Pons (tissue), 1 donor: ENCODE measurements at regions not wholly inside any gene's neighbourhood (a gene's known extent, or its start where the extent isn't known, plus 50 kb on each side); places are given as distances from the start of the nearest gene placed in this dataset.
"Not testable (repeated sequence)": the region's sequence is repeated elsewhere in the genome, so short reads cannot be mapped to it uniquely, and the experiment has no call there.

Experiments used
- DNase-seq: peaks from one replicate; pipeline ENCODE4 v3.0.0-alpha.2; 2016; ENCODE audit warnings: low spot score

- not testable (repeated sequence) for DNase-seq
Measured at GRCh38 chr2:89960570-89960969, 1269.1 kb downstream of the RPIA start.

- not testable (repeated sequence) for DNase-seq
Measured at GRCh38 chr2:89968567-89968966, 1277.1 kb downstream of the RPIA start.

- not testable (repeated sequence) for DNase-seq
Measured at GRCh38 chr2:89969190-89969589, 1277.7 kb downstream of the RPIA start.

GRCh38 chr2:89973849-89974248 is 1282.4 kb downstream of the RPIA start:
- DNase-seq, result not testable (repeated sequence)

GRCh38 chr2:89979826-89980537 is 1288.5 kb downstream of the RPIA start:
- DNase-seq, result not testable (repeated sequence)

- DNase-seq, result not testable (repeated sequence)
Measured at GRCh38 chr2:89982246-89982645, 1290.8 kb downstream of the RPIA start.

- not testable (repeated sequence) for DNase-seq
Measured at GRCh38 chr2:89985650-89986049, 1294.2 kb downstream of the RPIA start.

GRCh38 chr2:89986532-89986931 is 1295.1 kb downstream of the RPIA start:
- DNase-seq, result not testable (repeated sequence)

- DNase-seq, result not testable (repeated sequence)
Measured at GRCh38 chr2:89996779-89997178, 1305.3 kb downstream of the RPIA start.

GRCh38 chr2:90004553-90004952 is 1313.1 kb downstream of the RPIA start:
- not testable (repeated sequence) for DNase-seq

- DNase-seq, result not testable (repeated sequence)
Measured at GRCh38 chr2:90010442-90011100, 1319.1 kb downstream of the RPIA start.

- DNase-seq, result not testable (repeated sequence)
Measured at GRCh38 chr2:90011101-90011443, 1319.6 kb downstream of the RPIA start.

GRCh38 chr2:90019908-90020307 is 1328.4 kb downstream of the RPIA start:
- not testable (repeated sequence) for DNase-seq

- DNase-seq, result not testable (repeated sequence)
Measured at GRCh38 chr2:90021234-90021633, 1329.8 kb downstream of the RPIA start.

- not testable (repeated sequence) for DNase-seq
Measured at GRCh38 chr2:90027231-90027643, 1335.8 kb downstream of the RPIA start.

- DNase-seq, result peak; percentile 36
Measured at GRCh38 chr2:90028381-90029079, 1337.1 kb downstream of the RPIA start.

GRCh38 chr2:90029080-90029428 is 1337.6 kb downstream of the RPIA start:
- not testable (repeated sequence) for DNase-seq

GRCh38 chr2:90032269-90032668 is 1340.8 kb downstream of the RPIA start:
- DNase-seq, result peak; percentile 55

- DNase-seq, result peak; percentile 56
Measured at GRCh38 chr2:90036335-90036734, 1344.9 kb downstream of the RPIA start.

- DNase-seq, result not testable (repeated sequence)
Measured at GRCh38 chr2:90039093-90039492, 1347.6 kb downstream of the RPIA start.

GRCh38 chr2:90047776-90048175 is 1356.3 kb downstream of the RPIA start:
- DNase-seq, result not testable (repeated sequence)

- DNase-seq, result not testable (repeated sequence)
Measured at GRCh38 chr2:90052113-90052631, 1360.7 kb downstream of the RPIA start.
